Spleen (tissue), 7 donors: ENCODE measurements at regions not wholly inside any gene's neighbourhood (a gene's known extent, or its start where the extent isn't known, plus 50 kb on each side); places are given as distances from the start of the nearest gene placed in this dataset.

Source experiments
- POLR2A ChIP-seq, 3 donors: fragments of 450-650 bp; IDR thresholded peaks; one replicate each; pipeline ENCODE4 v1.5.1; 2017; ENCODE audit warnings: antibody characterized with exemption in 3 of 3, mild to moderate bottlenecking in 1 of 3
- TF ChIP-seq, protein P1 (sequence below), 11 experiments: fragments of 200-600 bp in 7 of 11; fragments of 450-650 bp in 4 of 11; sonication (generic) in 4 of 11; IDR thresholded peaks in 8 of 11; conservative IDR thresholded peaks in 3 of 11; 1 replicate in 7 of 11; 2 replicates in 4 of 11; pipeline versions ENCODE4 v1.4.0 to v1.8.0; 2016 to 2021; ENCODE audit warnings: antibody characterized with exemption in 11 of 11, inconsistent platforms in 4 of 11, mild to moderate bottlenecking in 1 of 11
- donor health status: DM: no; HTN: no; CAD: no; lungs with moderate emphysema.
- donor health status: DM: no; HTN: no; CAD: no.
- donor health status: DM: no; HTN: no; CAD: no.

GRCh38 chr17:31792007-31792585, 66.9 kb downstream of the COPRS start:
- TF ChIP-seq, protein P1, sequence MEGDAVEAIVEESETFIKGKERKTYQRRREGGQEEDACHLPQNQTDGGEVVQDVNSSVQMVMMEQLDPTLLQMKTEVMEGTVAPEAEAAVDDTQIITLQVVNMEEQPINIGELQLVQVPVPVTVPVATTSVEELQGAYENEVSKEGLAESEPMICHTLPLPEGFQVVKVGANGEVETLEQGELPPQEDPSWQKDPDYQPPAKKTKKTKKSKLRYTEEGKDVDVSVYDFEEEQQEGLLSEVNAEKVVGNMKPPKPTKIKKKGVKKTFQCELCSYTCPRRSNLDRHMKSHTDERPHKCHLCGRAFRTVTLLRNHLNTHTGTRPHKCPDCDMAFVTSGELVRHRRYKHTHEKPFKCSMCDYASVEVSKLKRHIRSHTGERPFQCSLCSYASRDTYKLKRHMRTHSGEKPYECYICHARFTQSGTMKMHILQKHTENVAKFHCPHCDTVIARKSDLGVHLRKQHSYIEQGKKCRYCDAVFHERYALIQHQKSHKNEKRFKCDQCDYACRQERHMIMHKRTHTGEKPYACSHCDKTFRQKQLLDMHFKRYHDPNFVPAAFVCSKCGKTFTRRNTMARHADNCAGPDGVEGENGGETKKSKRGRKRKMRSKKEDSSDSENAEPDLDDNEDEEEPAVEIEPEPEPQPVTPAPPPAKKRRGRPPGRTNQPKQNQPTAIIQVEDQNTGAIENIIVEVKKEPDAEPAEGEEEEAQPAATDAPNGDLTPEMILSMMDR (IDR thresholded peaks at IDR 0.05 in 8 of 11, conservative IDR thresholded peaks at IDR 0.05 in 3 of 11), result no peak
- no peak for TF ChIP-seq POLR2A (IDR thresholded peaks at IDR 0.05)
